ENCODE measurements at regions not wholly inside any gene's neighbourhood (a gene's known extent, or its start where the extent isn't known, plus 50 kb on each side); places are given as distances from the start of the nearest gene placed in this dataset.

- intact Hi-C loops (cut with micrococcal nuclease), result no loop called here
- no peak for DNase-seq
- Mint-ChIP-seq H3K27me3 (no peaks in the 10 kb centered on the region), H3K27ac (no peak overlapping the region), H3K4me1 (no peaks in the 10 kb centered on the region), H3K9me3 (peaks cover 0 to 21% (median 2%) of the 10 kb centered on the region in 11 donors), H3K4me3 (no peak overlapping the region), H3K36me3 (no peaks in the 10 kb centered on the region)
- POLR2A ChIA-PET, result no interaction called here
- CTCF ChIA-PET, result no interaction called here
- Histone ChIP-seq H3K27ac (ENCODE audit: low read depth, low read length) (no peak overlapping the region), H3K27me3 (ENCODE audit: control insufficient read depth in 2 of 2, insufficient read depth in 2 of 2, low read length in 2 of 2) (no peaks in the 10 kb centered on the region), H3K4me3 (ENCODE audit: low read length) (no peak overlapping the region), H3K4me1 (ENCODE audit: control insufficient read depth in 2 of 2, insufficient read depth in 2 of 2, low read length in 2 of 2) (no peaks in the 10 kb centered on the region), H3K36me3 (ENCODE audit: control insufficient read depth in 2 of 3, insufficient read depth in 3 of 3, low read length in 3 of 3) (no peaks in the 10 kb centered on the region), H3K9me3 (ENCODE audit: control insufficient read depth in 2 of 3, low read length in 3 of 3) (no peaks in the 10 kb centered on the region)
- ATAC-seq, result no peak
Observed at GRCh38 chrX:126886997-126887396, 67.5 kb downstream of the PRR32 start.

- no peaks in the 10 kb centered on the region for H3K36me3 Mint-ChIP-seq
- no peak overlapping the region for H3K4me3 ChIP-seq (ENCODE audit: low read length)
- H3K36me3 ChIP-seq (ENCODE audit: control insufficient read depth in 2 of 3, insufficient read depth in 3 of 3, low read length in 3 of 3), result no peaks in the 10 kb centered on the region
- H3K4me1 Mint-ChIP-seq, result no peaks in the 10 kb centered on the region
- H3K9me3 ChIP-seq (ENCODE audit: control insufficient read depth in 2 of 3, low read length in 3 of 3), result no peaks in the 10 kb centered on the region
- ChIA-PET POLR2A (no interaction called here), CTCF (no interaction called here)
- DNase-seq (no peak), ATAC-seq (no peak)
- H3K27me3 ChIP-seq (ENCODE audit: control insufficient read depth in 2 of 2, insufficient read depth in 2 of 2, low read length in 2 of 2), result no peaks in the 10 kb centered on the region
- H3K27ac Mint-ChIP-seq, result no peak overlapping the region
- no peak overlapping the region for H3K27ac ChIP-seq (ENCODE audit: low read depth, low read length)
- no peak overlapping the region for H3K4me3 Mint-ChIP-seq
- H3K27me3 Mint-ChIP-seq, result no peaks in the 10 kb centered on the region
- intact Hi-C loops (cut with micrococcal nuclease), result no loop called here
- peaks cover 0 to 8% (median 1%) of the 10 kb centered on the region in 11 donors for H3K9me3 Mint-ChIP-seq
- H3K4me1 ChIP-seq (ENCODE audit: control insufficient read depth in 2 of 2, insufficient read depth in 2 of 2, low read length in 2 of 2), result no peaks in the 10 kb centered on the region
Observed at GRCh38 chrX:126900937-126901336, 81.4 kb downstream of the PRR32 start.

GRCh38 chrX:126929071-126929470 is 109.5 kb downstream of the PRR32 start:
- no peaks in the 10 kb centered on the region for H3K9me3 ChIP-seq (ENCODE audit: control insufficient read depth in 2 of 3, low read length in 3 of 3)
- CTCF ChIA-PET, result no interaction called here
- no peak for ATAC-seq

GRCh38 chrX:126967225-126967624 is 147.7 kb downstream of the PRR32 start:
- CTCF ChIA-PET, result no interaction called here
- POLR2A ChIA-PET, result no interaction called here
- Mint-ChIP-seq H3K9me3 (peaks cover 0 to 5% (median 2%) of the 10 kb centered on the region in 11 donors), H3K27me3 (no peaks in the 10 kb centered on the region), H3K4me3 (no peak overlapping the region), H3K36me3 (no peaks in the 10 kb centered on the region), H3K27ac (no peak overlapping the region), H3K4me1 (no peaks in the 10 kb centered on the region)
- no peaks in the 10 kb centered on the region for H3K4me1 ChIP-seq (ENCODE audit: control insufficient read depth in 2 of 2, insufficient read depth in 2 of 2, low read length in 2 of 2)
- intact Hi-C loops (cut with micrococcal nuclease), result no loop called here
- no peak overlapping the region for H3K4me3 ChIP-seq (ENCODE audit: low read length)
- no peaks in the 10 kb centered on the region for H3K36me3 ChIP-seq (ENCODE audit: control insufficient read depth in 2 of 3, insufficient read depth in 3 of 3, low read length in 3 of 3)
- no peaks in the 10 kb centered on the region for H3K27me3 ChIP-seq (ENCODE audit: control insufficient read depth in 2 of 2, insufficient read depth in 2 of 2, low read length in 2 of 2)
- H3K27ac ChIP-seq (ENCODE audit: low read depth, low read length), result no peak overlapping the region
- no peaks in the 10 kb centered on the region for H3K9me3 ChIP-seq (ENCODE audit: control insufficient read depth in 2 of 3, low read length in 3 of 3)
- no peak for ATAC-seq
- DNase-seq, result no peak

More at GRCh38 chrX:126929071-126929470, 109.5 kb downstream of the PRR32 start:
- Histone ChIP-seq H3K27me3 (ENCODE audit: control insufficient read depth in 2 of 2, insufficient read depth in 2 of 2, low read length in 2 of 2) (no peaks in the 10 kb centered on the region), H3K4me3 (ENCODE audit: low read length) (no peak overlapping the region), H3K4me1 (ENCODE audit: control insufficient read depth in 2 of 2, insufficient read depth in 2 of 2, low read length in 2 of 2) (no peaks in the 10 kb centered on the region), H3K27ac (ENCODE audit: low read depth, low read length) (no peak overlapping the region), H3K36me3 (ENCODE audit: control insufficient read depth in 2 of 3, insufficient read depth in 3 of 3, low read length in 3 of 3) (no peaks in the 10 kb centered on the region)
- Mint-ChIP-seq H3K4me1 (no peaks in the 10 kb centered on the region), H3K9me3 (peaks cover 0 to 10% (median 0%) of the 10 kb centered on the region in 11 donors), H3K27ac (no peak overlapping the region), H3K36me3 (no peaks in the 10 kb centered on the region), H3K27me3 (no peaks in the 10 kb centered on the region), H3K4me3 (no peak overlapping the region)
- POLR2A ChIA-PET, result no interaction called here
- DNase-seq, result no peak
- intact Hi-C loops (cut with micrococcal nuclease), result no loop called here

GRCh38 chrX:126982158-126982557 is 162.6 kb downstream of the PRR32 start:
- Mint-ChIP-seq H3K4me1 (no peaks in the 10 kb centered on the region), H3K27ac (no peak overlapping the region), H3K4me3 (no peak overlapping the region), H3K9me3 (peaks cover 0 to 4% (median 0%) of the 10 kb centered on the region in 11 donors), H3K27me3 (no peaks in the 10 kb centered on the region), H3K36me3 (no peaks in the 10 kb centered on the region)
- intact Hi-C loops (cut with micrococcal nuclease), result no loop called here
- Histone ChIP-seq H3K4me3 (ENCODE audit: low read length) (no peak overlapping the region), H3K9me3 (ENCODE audit: control insufficient read depth in 2 of 3, low read length in 3 of 3) (no peaks in the 10 kb centered on the region), H3K4me1 (ENCODE audit: control insufficient read depth in 2 of 2, insufficient read depth in 2 of 2, low read length in 2 of 2) (no peaks in the 10 kb centered on the region), H3K27ac (ENCODE audit: low read depth, low read length) (no peak overlapping the region), H3K27me3 (ENCODE audit: control insufficient read depth in 2 of 2, insufficient read depth in 2 of 2, low read length in 2 of 2) (no peaks in the 10 kb centered on the region), H3K36me3 (ENCODE audit: control insufficient read depth in 2 of 3, insufficient read depth in 3 of 3, low read length in 3 of 3) (no peaks in the 10 kb centered on the region)
- no peak for DNase-seq
- ChIA-PET CTCF (no interaction called here), POLR2A (interaction anchor here (0.7 kb wide), 1 partner anchor 177 kb away, joined by 3 read pairs; no protein-coding TSS in a partner anchor)
- no peak for ATAC-seq

- H3K27me3 Mint-ChIP-seq, result no peaks in the 10 kb centered on the region
- no peaks in the 10 kb centered on the region for H3K4me1 ChIP-seq (ENCODE audit: control insufficient read depth in 2 of 2, insufficient read depth in 2 of 2, low read length in 2 of 2)
- H3K27me3 ChIP-seq (ENCODE audit: control insufficient read depth in 2 of 2, insufficient read depth in 2 of 2, low read length in 2 of 2), result no peaks in the 10 kb centered on the region
- H3K4me3 ChIP-seq (ENCODE audit: low read length), result no peak overlapping the region
- ChIA-PET CTCF (no interaction called here), POLR2A (no interaction called here)
- no peaks in the 10 kb centered on the region for H3K9me3 ChIP-seq (ENCODE audit: control insufficient read depth in 2 of 3, low read length in 3 of 3)
- no peak overlapping the region for H3K27ac ChIP-seq (ENCODE audit: low read depth, low read length)
- no peak overlapping the region for H3K4me3 Mint-ChIP-seq
- H3K27ac Mint-ChIP-seq, result no peak overlapping the region
- no peaks in the 10 kb centered on the region for H3K36me3 ChIP-seq (ENCODE audit: control insufficient read depth in 2 of 3, insufficient read depth in 3 of 3, low read length in 3 of 3)
- ATAC-seq (no peak), DNase-seq (no peak)
- no peaks in the 10 kb centered on the region for H3K36me3 Mint-ChIP-seq
- no peaks in the 10 kb centered on the region for H3K4me1 Mint-ChIP-seq
- intact Hi-C loops (cut with micrococcal nuclease), result no loop called here
- peaks cover 0 to 4% (median 0%) of the 10 kb centered on the region in 11 donors for H3K9me3 Mint-ChIP-seq
Observed at GRCh38 chrX:126985027-126985426, 165.5 kb downstream of the PRR32 start.

- POLR2A ChIA-PET, result no interaction called here
- H3K9me3 Mint-ChIP-seq, result peaks cover 0 to 4% (median 0%) of the 10 kb centered on the region in 11 donors
Observed at GRCh38 chrX:126985981-126986380, 166.5 kb downstream of the PRR32 start.

More at GRCh38 chrX:126985981-126986380, 166.5 kb downstream of the PRR32 start:
- Histone ChIP-seq H3K4me3 (ENCODE audit: low read length) (no peak overlapping the region), H3K9me3 (ENCODE audit: control insufficient read depth in 2 of 3, low read length in 3 of 3) (no peaks in the 10 kb centered on the region), H3K27ac (ENCODE audit: low read depth, low read length) (no peak overlapping the region), H3K4me1 (ENCODE audit: control insufficient read depth in 2 of 2, insufficient read depth in 2 of 2, low read length in 2 of 2) (no peaks in the 10 kb centered on the region), H3K27me3 (ENCODE audit: control insufficient read depth in 2 of 2, insufficient read depth in 2 of 2, low read length in 2 of 2) (no peaks in the 10 kb centered on the region), H3K36me3 (ENCODE audit: control insufficient read depth in 2 of 3, insufficient read depth in 3 of 3, low read length in 3 of 3) (no peaks in the 10 kb centered on the region)
- H3K27me3 Mint-ChIP-seq, result no peaks in the 10 kb centered on the region
- CTCF ChIA-PET, result no interaction called here
- intact Hi-C loops (cut with micrococcal nuclease), result no loop called here
- DNase-seq, result no peak
- no peak overlapping the region for H3K27ac Mint-ChIP-seq
- H3K4me3 Mint-ChIP-seq, result no peak overlapping the region
- no peak for ATAC-seq
- no peaks in the 10 kb centered on the region for H3K36me3 Mint-ChIP-seq
- no peaks in the 10 kb centered on the region for H3K4me1 Mint-ChIP-seq
